NCI-H146 (cell line): ENCODE measurements at regions not wholly inside any gene's neighbourhood (a gene's known extent, or its start where the extent isn't known, plus 50 kb on each side); places are given as distances from the start of the nearest gene placed in this dataset.

Source experiments
- DNase-seq: peaks from one replicate; lab custom pipeline; 2025; lab: John Stamatoyannopoulos, UW

GRCh38 chr10:124302951-124303505 lies 115.7 kb downstream of the OAT start:
- DNase-seq = no peak

DNA sequence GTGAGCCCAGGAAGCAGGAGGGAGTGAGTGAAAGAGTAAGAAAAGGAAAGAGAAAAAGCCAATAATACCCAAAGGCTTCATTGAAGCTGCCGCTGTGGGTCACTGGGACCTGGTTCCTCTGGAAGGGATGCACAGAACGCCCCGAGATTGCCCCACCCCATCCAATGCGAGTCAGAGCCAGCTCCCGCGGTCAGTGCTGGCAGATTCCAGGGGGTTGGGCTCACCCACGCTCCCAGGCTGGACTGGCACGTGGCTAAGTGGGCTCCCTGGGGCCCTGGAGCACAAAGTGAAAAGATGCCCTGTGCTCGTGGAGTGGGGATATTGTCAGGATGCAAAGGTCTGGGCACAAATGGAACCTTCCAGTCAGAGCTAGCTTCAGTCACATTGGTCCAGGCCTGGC lies 117.0 kb downstream of the OAT start:
- no peak for DNase-seq

- DNase-seq = no peak
Measured at GRCh38 chr10:124300735-124301134, 118.0 kb downstream of the OAT start.

- DNase-seq = no peak
Measured at GRCh38 chr10:124300224-124300623, 118.5 kb downstream of the OAT start.

- no peak for DNase-seq
Measured at GRCh38 chr10:124299696-124300095, 119.0 kb downstream of the OAT start.

GRCh38 chr10:124298891-124299290 lies 119.8 kb downstream of the OAT start:
- no peak for DNase-seq

DNA sequence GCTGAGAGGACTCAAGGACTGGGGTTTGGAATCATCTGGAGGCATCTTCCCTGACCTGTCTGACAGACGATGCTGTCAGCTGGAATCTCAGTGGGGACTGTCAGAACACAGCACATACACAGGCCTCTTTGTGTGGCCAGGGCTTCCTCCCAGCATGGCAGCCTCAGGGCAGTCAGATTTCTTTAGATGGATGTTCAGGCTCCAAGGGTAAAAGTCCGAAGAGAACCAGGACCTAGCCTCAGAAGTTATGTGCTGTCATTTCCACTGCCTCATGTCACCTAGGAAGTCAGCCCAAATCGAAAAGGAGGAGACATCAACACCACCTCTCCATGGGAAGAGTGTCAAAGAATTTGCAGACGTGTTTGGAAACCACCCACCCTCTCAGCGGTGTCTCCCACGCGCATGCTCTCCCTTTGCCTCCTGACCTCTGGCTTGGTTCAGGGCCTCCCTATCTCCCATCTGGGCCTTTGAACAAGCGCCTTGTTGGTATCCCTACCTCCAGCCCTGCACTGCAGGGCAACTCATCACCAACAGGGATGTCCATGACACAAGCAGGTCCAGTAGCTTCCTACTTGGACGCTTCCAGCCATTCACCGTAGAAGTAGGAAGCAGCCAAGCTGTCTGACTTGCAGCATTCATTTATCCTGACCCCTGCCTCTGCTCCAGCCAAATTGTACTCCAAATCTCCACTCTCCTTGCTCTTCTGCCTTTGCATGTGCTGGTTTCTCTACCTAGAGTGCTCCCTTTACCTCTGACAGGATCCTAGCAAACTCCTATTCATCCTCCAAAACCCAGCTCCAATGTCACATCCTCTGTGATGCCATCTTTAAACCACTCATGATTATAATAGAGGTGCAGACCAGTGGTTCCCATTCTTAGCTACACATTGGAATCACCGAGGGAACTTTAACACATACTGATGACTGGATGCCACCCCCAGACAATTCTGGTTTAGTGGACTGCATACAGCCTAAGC lies 121.6 kb downstream of the OAT start:
- no peak for DNase-seq

GRCh38 chr10:124296121-124296812 lies 122.5 kb downstream of the OAT start:
- DNase-seq = peak; percentile 77

- no peak for DNase-seq
Measured at GRCh38 chr10:124294811-124295770, 123.6 kb downstream of the OAT start.

GRCh38 chr10:124293616-124294449 lies 124.9 kb downstream of the OAT start:
- no peak for DNase-seq

DNA sequence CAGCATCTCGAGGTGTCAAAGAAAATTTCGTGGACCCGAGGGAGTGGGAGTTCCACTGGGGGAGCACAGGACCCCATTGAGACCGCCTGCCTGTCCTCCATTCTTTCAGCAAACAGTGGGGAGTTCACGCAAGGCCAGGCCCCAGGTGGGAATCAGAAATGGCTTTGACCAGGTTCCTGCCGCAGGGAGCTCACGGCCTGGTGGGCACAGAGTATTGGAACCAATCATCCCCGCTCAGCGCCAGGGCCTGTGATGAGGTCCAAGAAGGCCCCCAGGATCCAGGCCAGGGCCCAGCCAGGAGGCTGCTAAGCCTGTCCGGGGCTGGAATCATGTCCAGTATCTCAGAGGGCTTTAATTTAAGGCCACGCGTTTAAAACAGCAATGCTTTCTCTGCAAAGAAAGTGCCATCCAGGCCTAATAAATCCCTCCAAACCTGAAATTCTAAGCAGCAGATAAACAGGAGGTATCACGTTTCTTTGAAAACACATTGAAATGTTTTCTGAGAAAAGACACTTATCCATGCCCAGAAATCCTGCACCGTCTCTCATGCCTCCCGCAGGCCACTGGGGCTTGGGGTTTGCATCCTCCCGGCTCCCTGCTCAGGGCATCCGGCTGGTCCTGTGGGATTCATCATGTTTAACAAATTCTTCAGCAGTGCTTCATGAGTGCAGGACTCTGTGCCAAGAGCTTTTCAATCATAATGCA lies 125.7 kb downstream of the OAT start:
- DNase-seq = no peak

DNA sequence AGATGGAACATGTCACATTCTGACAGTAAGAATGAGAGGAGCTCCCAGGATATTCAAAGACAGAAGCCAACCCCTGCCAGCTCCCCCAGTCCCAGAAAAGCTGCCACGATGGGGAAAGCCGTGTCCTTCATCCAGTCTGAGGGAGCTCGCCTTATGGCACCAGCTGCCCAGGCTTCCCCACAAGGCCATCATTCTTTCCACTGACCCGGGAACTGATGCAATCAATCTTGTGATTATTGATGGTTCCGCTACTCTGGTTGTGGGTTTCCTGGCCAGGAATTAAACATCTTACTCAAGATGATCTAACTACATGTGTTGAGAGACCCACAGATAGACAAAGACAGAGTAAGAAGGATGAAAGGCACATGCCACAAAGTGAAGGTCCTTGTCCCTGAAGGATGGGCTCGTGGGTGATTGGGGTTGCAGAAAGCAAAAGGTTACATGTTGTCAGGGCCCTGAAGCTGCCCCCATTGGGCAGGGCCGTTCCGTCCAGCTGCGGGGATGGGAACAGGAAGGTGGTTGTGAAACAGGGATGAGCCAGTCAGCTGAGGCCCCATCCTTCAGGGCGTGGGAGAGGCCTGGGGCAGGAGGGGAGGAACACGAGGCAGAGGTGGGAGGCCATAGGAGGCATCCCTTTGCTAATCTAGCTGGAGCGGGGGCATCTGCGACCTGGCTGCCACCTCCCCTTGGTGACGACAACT lies 127.6 kb downstream of the OAT start:
- DNase-seq = no peak

- DNase-seq = no peak
Measured at GRCh38 chr10:124289851-124290795, 128.6 kb downstream of the OAT start.

DNA sequence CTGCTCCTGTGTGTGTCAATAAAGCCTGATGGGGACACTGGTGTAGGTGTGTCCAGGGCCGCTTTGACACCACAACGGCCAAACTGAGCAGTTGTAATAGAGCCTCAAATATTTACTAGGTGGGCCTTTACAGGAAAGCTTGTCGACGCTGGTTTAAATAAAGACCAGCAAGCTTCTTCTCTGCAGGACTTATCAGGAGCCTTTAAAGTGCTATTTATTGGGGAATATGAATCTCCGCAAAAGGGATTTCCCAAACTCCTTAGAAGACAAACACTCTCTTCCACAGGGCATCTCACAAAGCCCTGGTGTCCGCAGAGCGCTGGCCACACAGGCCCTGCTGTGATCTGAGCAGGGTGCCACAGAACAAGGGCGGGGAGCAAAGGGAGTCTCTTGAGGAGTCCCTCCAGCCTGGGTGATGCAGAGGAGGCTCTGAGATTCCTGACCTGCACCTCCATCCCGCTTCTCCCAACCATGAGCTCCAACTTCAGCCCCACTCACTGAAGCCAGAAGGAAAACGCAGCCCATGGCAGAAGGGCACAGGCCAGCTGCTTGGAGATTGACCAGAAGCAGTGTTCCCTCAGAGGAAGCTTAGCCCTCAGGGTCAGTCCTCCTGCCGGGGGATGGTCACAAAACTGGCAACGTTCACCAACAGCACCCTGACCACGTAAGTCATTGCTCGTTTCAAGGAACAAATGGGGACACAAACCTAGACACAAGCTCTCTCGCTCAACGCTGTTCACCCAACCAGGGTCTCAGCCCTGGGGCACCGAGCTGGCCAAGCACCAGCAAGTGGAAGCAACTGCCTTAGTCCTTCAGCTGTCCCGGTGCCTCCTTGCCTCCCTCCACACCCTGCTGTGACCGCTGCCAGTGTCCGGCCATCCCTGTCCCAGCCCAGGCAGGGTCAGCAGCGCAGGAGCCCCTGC lies 129.5 kb downstream of the OAT start:
- no peak for DNase-seq

- DNase-seq = no peak
Measured at GRCh38 chr10:124288486-124288885, 130.2 kb downstream of the OAT start.

DNA sequence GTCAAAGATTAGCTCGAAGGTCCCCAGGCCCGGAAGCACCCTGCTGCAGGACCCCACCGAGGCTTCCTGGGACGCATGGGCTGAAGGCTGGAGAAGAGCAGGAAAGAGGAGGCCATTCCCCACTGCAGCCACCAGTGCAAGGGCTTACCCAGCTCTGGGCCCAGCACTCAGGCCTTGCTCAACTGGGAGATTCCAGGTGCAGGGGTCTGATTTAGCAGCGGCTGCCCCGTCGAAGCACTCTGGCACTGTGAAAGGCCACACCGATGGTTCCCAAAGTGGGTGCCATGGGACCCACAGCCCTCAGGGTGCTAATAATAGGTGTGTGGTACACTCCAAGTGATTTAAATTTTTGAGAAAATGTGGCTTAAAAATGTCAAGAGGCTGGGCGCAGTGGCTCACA lies 130.9 kb downstream of the OAT start:
- DNase-seq = no peak

DNA sequence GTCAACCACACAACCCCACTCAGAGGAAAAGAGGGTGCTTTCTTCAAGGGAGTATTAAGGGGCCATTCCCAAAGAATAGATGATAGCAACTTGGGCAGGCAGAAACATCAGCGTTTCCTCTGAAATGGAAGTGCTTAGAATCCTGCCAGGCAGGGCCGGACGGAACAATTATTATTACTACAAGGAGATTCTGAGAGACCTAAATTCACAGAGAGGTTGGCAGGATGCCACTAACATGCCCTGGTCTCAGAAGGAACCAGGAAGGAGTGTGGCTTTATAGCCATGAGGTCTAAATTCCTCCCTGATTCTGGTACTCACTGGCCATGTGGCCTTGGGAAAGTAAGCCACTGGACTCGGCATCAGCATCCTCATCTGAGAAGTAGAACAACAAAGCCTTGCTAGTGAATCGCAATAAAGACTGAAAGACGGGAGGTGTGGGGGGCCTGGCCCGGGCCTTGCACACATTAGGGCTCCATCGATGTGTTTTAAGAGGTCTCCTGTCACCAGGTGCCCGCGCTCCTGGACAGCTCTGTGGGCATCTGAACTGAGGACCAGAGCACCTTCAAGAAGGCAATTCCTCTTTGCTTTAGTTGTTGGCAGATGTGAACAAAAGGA lies 131.5 kb downstream of the OAT start:
- DNase-seq = no peak
